Mesothelial cell of epicardium (in vitro differentiated cells): ENCODE measurements at regions not wholly inside any gene's neighbourhood (a gene's known extent, or its start where the extent isn't known, plus 50 kb on each side); places are given as distances from the start of the nearest gene placed in this dataset.
"Not testable (repeated sequence)": the region's sequence is repeated elsewhere in the genome, so short reads cannot be mapped to it uniquely, and the experiment has no call there.

Source experiments
- DNase-seq, 2 experiments: peaks; one replicate each; pipeline ENCODE4 v3.0.0; 2021; ENCODE audit warnings: low spot score in 2 of 2; ENCODE audit not compliant: unreplicated experiment in 2 of 2
- H3K27ac Mint-ChIP-seq: 2 replicates; pipeline ENCODE4 v1.8.0; 2021; ENCODE audit warnings: mixed read lengths
- H3K27me3 Mint-ChIP-seq: 2 replicates; pipeline ENCODE4 v1.8.0; 2021; ENCODE audit warnings: low read depth, mixed read lengths
- H3K36me3 Mint-ChIP-seq: 2 replicates; pipeline ENCODE4 v1.8.0; 2021; ENCODE audit warnings: mixed read lengths
- H3K4me1 Mint-ChIP-seq: 2 replicates; pipeline ENCODE4 v1.8.0; 2021; ENCODE audit warnings: mixed read lengths
- H3K4me3 Mint-ChIP-seq: 2 replicates; pipeline ENCODE4 v1.8.0; 2021; ENCODE audit warnings: mild to moderate bottlenecking, moderate library complexity, mixed read lengths
- H3K9me3 Mint-ChIP-seq: 2 replicates; pipeline ENCODE4 v1.8.0; 2021; ENCODE audit warnings: mixed read lengths
- TF ChIP-seq, protein P1 (sequence below): fragments of 200-600 bp; sonication (generic); IDR thresholded peaks from one replicate; pipeline ENCODE4 v1.5.0; 2021; ENCODE audit warnings: antibody characterized with exemption; ENCODE audit not compliant: unreplicated experiment

DNA sequence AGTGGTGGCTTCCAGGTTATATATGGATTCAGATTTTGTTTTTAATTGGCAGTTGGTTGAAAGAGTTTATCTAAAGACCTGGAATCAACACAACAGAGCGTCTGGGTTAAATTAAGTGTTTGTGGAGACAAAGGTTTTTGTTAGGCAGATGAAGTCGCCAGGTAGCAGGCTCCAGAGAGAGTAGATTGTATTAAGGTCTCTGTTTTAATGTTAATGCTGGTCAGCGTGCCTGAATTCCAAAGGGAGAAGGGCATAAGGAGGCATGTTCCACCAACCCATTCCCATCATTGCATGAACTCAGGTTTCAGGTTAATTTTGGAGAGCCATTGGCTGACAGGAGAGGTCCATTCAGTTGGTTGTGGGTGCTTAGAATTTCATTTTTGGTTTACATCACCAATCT lies 744.1 kb upstream of the GJE1 start:
- H3K27me3 Mint-ChIP-seq: no peaks in the 10 kb centered on the region
- no peak overlapping the region for H3K27ac Mint-ChIP-seq
- H3K9me3 Mint-ChIP-seq: peaks cover 6% of the 10 kb centered on the region
- TF ChIP-seq, protein P1, sequence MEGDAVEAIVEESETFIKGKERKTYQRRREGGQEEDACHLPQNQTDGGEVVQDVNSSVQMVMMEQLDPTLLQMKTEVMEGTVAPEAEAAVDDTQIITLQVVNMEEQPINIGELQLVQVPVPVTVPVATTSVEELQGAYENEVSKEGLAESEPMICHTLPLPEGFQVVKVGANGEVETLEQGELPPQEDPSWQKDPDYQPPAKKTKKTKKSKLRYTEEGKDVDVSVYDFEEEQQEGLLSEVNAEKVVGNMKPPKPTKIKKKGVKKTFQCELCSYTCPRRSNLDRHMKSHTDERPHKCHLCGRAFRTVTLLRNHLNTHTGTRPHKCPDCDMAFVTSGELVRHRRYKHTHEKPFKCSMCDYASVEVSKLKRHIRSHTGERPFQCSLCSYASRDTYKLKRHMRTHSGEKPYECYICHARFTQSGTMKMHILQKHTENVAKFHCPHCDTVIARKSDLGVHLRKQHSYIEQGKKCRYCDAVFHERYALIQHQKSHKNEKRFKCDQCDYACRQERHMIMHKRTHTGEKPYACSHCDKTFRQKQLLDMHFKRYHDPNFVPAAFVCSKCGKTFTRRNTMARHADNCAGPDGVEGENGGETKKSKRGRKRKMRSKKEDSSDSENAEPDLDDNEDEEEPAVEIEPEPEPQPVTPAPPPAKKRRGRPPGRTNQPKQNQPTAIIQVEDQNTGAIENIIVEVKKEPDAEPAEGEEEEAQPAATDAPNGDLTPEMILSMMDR: no peak
- H3K4me1 Mint-ChIP-seq: no peaks in the 10 kb centered on the region
- H3K36me3 Mint-ChIP-seq: no peaks in the 10 kb centered on the region
- DNase-seq: no peak
- no peak overlapping the region for H3K4me3 Mint-ChIP-seq

DNA sequence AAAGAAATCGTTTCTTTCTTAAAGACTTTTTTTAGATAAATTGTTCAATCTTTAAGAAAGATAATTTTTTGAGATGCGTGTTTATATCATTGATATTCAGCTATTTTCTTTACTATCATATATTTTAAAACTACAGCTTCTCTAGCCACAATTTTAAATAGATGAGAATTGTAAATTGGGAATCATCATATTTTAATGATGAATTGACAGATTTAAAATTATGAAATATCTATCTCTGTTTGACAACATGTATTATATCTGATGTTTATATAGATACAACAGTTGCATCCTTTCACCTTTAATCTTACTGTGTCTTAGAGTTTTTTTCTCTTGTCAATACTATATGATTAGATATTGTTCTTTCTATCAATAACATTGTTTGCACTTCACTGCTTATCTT lies 762.3 kb upstream of the GJE1 start:
- H3K36me3 Mint-ChIP-seq: peaks cover 3% of the 10 kb centered on the region
- H3K27me3 Mint-ChIP-seq: no peaks in the 10 kb centered on the region
- H3K4me3 Mint-ChIP-seq: no peak overlapping the region
- no peaks in the 10 kb centered on the region for H3K4me1 Mint-ChIP-seq
- DNase-seq: no peak
- TF ChIP-seq, protein P1: no peak
- H3K9me3 Mint-ChIP-seq: peaks cover 16% of the 10 kb centered on the region
- no peak overlapping the region for H3K27ac Mint-ChIP-seq

DNA sequence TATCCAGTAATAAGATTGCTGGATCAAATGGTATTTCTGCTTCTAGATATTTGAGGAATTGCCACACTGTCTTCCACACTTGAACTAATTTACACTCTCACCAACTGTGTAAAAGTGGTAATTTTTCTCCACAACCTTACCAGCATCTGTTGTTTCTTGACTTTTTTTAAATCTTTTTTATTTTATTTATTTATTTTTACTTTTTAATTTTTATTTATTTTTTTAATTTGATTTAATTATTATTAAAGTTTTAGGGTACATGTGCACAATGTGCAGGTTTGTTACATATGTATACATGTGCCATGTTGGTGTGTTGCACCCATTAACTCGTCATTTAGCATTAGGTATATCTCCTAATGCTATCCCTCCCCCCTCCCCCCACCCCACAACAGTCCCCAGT lies 765.9 kb upstream of the GJE1 start:
- not testable (repeated sequence) for H3K4me3 Mint-ChIP-seq, H3K4me1 Mint-ChIP-seq, H3K36me3 Mint-ChIP-seq, DNase-seq, H3K27me3 Mint-ChIP-seq, H3K27ac Mint-ChIP-seq
- H3K9me3 Mint-ChIP-seq: peaks cover 12% of the 10 kb centered on the region

- no peak for DNase-seq
- peaks cover 8% of the 10 kb centered on the region for H3K9me3 Mint-ChIP-seq
- peaks cover 3% of the 10 kb centered on the region for H3K36me3 Mint-ChIP-seq
- H3K27ac Mint-ChIP-seq: no peak overlapping the region
- TF ChIP-seq, protein P1: no peak
- no peak overlapping the region for H3K4me3 Mint-ChIP-seq
- no peaks in the 10 kb centered on the region for H3K27me3 Mint-ChIP-seq
- H3K4me1 Mint-ChIP-seq: peaks cover 7% of the 10 kb centered on the region
Measured at GRCh38 chr6:141364694-141365093, 768.0 kb upstream of the GJE1 start.

DNA sequence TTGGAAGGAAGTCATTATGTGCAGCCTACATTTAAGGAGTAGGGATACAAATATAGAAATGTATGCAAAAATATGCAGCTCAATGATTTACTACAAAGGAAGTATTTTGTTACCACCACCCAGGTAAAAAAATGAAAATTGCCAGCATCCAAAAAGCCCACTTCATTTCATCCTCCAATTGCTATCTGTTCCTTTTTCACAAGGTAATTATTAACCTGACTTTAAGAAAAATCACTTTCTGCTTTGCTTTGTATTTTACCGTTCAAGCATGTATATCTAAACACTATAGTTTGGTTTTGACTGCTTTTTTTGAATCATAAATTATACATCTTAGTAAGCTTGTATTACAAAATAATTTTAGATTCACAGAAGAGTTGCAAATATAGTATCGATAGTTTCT lies 768.5 kb upstream of the GJE1 start:
- H3K4me1 Mint-ChIP-seq: peaks cover 11% of the 10 kb centered on the region
- no peak overlapping the region for H3K4me3 Mint-ChIP-seq
- no peak overlapping the region for H3K27ac Mint-ChIP-seq
- TF ChIP-seq, protein P1: no peak
- DNase-seq: no peak
- H3K9me3 Mint-ChIP-seq: peaks cover 4% of the 10 kb centered on the region
- no peaks in the 10 kb centered on the region for H3K27me3 Mint-ChIP-seq
- H3K36me3 Mint-ChIP-seq: peaks cover 3% of the 10 kb centered on the region

- H3K36me3 Mint-ChIP-seq: no peaks in the 10 kb centered on the region
- no peaks in the 10 kb centered on the region for H3K27me3 Mint-ChIP-seq
- no peak for DNase-seq
- TF ChIP-seq, protein P1: no peak
- H3K9me3 Mint-ChIP-seq: peaks cover 20% of the 10 kb centered on the region
- no peak overlapping the region for H3K27ac Mint-ChIP-seq
- peaks cover 11% of the 10 kb centered on the region for H3K4me1 Mint-ChIP-seq
- H3K4me3 Mint-ChIP-seq: no peak overlapping the region
Measured at GRCh38 chr6:141361559-141361958, 771.2 kb upstream of the GJE1 start.
